SU-DHL-6 (cell line): ENCODE measurements at regions not wholly inside any gene's neighbourhood (a gene's known extent, or its start where the extent isn't known, plus 50 kb on each side); places are given as distances from the start of the nearest gene placed in this dataset.

ENCODE experiments used
- H2AFZ ChIP-seq: fragments of 200-600 bp; sonication (generic); 2 replicates; pipeline ENCODE4 v1.6.1; 2014; ENCODE audit warnings: low read depth, mild to moderate bottlenecking, moderate library complexity, mixed read lengths, antibody characterized with exemption, low read length; ENCODE audit not compliant: severe bottlenecking
- H3F3A ChIP-seq: fragments of 200-600 bp; shearing (Covaris generic); 2 replicates; pipeline ENCODE4 v1.6.0; 2016; ENCODE audit warnings: antibody characterized with exemption, mild to moderate bottlenecking; ENCODE audit not compliant: insufficient read depth
- H3K27ac ChIP-seq: fragments of 200-600 bp; sonication (generic); 2 replicates; pipeline ENCODE4 v1.5.1; 2016; ENCODE audit warnings: low read depth, mild to moderate bottlenecking, low read length, moderate library complexity, mixed read lengths
- H3K27me3 ChIP-seq: fragments of 200-600 bp; sonication (generic), shearing (Covaris generic); 2 replicates; pipeline ENCODE4 v1.6.0; 2014; ENCODE audit warnings: mild to moderate bottlenecking, low read length
- H3K36me3 ChIP-seq: fragments of 200-600 bp; sonication (generic); 2 replicates; pipeline ENCODE4 v1.6.1; 2014; ENCODE audit warnings: mild to moderate bottlenecking, low read length, mixed read lengths
- H3K4me2 ChIP-seq: fragments of 300-600, 200-600 bp; shearing (Covaris generic), sonication (generic); 2 replicates; pipeline ENCODE4 v1.6.0; 2014; ENCODE audit warnings: low read length, low read depth, mild to moderate bottlenecking; ENCODE audit not compliant: poor library complexity, severe bottlenecking
- H3K4me3 ChIP-seq: fragments of 200-600 bp; sonication (generic); 2 replicates; pipeline ENCODE4 v1.5.1; 2014; ENCODE audit warnings: antibody characterized with exemption, low read length, mild to moderate bottlenecking, mixed read lengths; ENCODE audit not compliant: insufficient read depth, poor library complexity, severe bottlenecking
- H3K79me2 ChIP-seq: fragments of 200-600 bp; sonication (generic); 2 replicates; pipeline ENCODE4 v1.6.1; 2014; ENCODE audit warnings: mild to moderate bottlenecking, low read length, moderate library complexity; ENCODE audit not compliant: insufficient read depth
- H3K9ac ChIP-seq: fragments of 200-600 bp; sonication (generic); 2 replicates; pipeline ENCODE4 v1.7.0; 2014; ENCODE audit warnings: mild to moderate bottlenecking, low read length
- H3K9me2 ChIP-seq: fragments of 200-600 bp; sonication (generic); replicated peaks from 2 replicates; pipeline ENCODE4 v1.6.1; 2014; ENCODE audit warnings: low read length; ENCODE audit not compliant: insufficient read depth
- H3K9me3 ChIP-seq: fragments of 200-600 bp; sonication (generic); 2 replicates; pipeline ENCODE4 v1.6.1; 2014; ENCODE audit warnings: low read length, mixed read lengths; ENCODE audit not compliant: insufficient read depth
- H4K20me1 ChIP-seq: fragments of 200-600 bp; sonication (generic); 2 replicates; pipeline ENCODE4 v1.6.1; 2014; ENCODE audit warnings: low read depth, mild to moderate bottlenecking, antibody characterized with exemption, low read length, moderate library complexity, mixed read lengths
- CTCF ChIP-seq: fragments of 200-600 bp; sonication (generic); IDR thresholded peaks from one replicate; pipeline ENCODE4 v1.5.1; 2017; ENCODE audit warnings: antibody characterized with exemption, mild to moderate bottlenecking, low read length, moderate library complexity; ENCODE audit not compliant: insufficient read depth, poor library complexity, severe bottlenecking
- EZH2phosphoT487 ChIP-seq: fragments of 200-600 bp; sonication (generic), shearing (Covaris generic); conservative IDR thresholded peaks from 2 replicates; pipeline ENCODE4 v1.6.1; 2018; ENCODE audit warnings: mild to moderate bottlenecking, antibody characterized with exemption, low read length, moderate library complexity, mixed read lengths

GRCh38 chr2:236768393-236769140 lies 198.9 kb downstream of the ACKR3 start:
- no peak overlapping the region for H3K27ac ChIP-seq
- no peaks in the 10 kb centered on the region for H3K36me3 ChIP-seq
- no peak overlapping the region for H3K9ac ChIP-seq
- H3F3A ChIP-seq, result no peaks in the 10 kb centered on the region
- no peaks in the 10 kb centered on the region for H3K27me3 ChIP-seq
- no peak overlapping the region for H3K4me2 ChIP-seq
- no peaks in the 10 kb centered on the region for H3K79me2 ChIP-seq
- H3K9me3 ChIP-seq, result no peaks in the 10 kb centered on the region
- H3K4me3 ChIP-seq, result no peak overlapping the region
- H4K20me1 ChIP-seq, result no peaks in the 10 kb centered on the region
- no peak for TF ChIP-seq EZH2phosphoT487
- TF ChIP-seq CTCF, result no peak
- H3K9me2 ChIP-seq, result no peaks in the 10 kb centered on the region; the same call in 1 of the 2 replicates
- H2AFZ ChIP-seq, result no peak overlapping the region

GRCh38 chr2:236769981-236770671 lies 200.5 kb downstream of the ACKR3 start:
- no peak overlapping the region for H3K4me3 ChIP-seq
- no peaks in the 10 kb centered on the region for H3K9me3 ChIP-seq
- no peaks in the 10 kb centered on the region for H3K27me3 ChIP-seq
- H3K9me2 ChIP-seq, result no peaks in the 10 kb centered on the region; the same call in 1 of the 2 replicates
- TF ChIP-seq EZH2phosphoT487 (no peak), CTCF (no peak)
- no peak overlapping the region for H3K4me2 ChIP-seq
- H3K9ac ChIP-seq, result no peak overlapping the region
- no peaks in the 10 kb centered on the region for H3K36me3 ChIP-seq
- no peaks in the 10 kb centered on the region for H3F3A ChIP-seq
- H3K79me2 ChIP-seq, result no peaks in the 10 kb centered on the region
- no peaks in the 10 kb centered on the region for H4K20me1 ChIP-seq
- no peak overlapping the region for H3K27ac ChIP-seq
- H2AFZ ChIP-seq, result no peak overlapping the region

- no peak overlapping the region for H2AFZ ChIP-seq
- no peak overlapping the region for H3K4me3 ChIP-seq
- no peaks in the 10 kb centered on the region for H3K79me2 ChIP-seq
- no peaks in the 10 kb centered on the region for H3K36me3 ChIP-seq
- no peak overlapping the region for H3K9ac ChIP-seq
- TF ChIP-seq CTCF (no peak), EZH2phosphoT487 (no peak)
- H3K9me3 ChIP-seq, result no peaks in the 10 kb centered on the region
- no peaks in the 10 kb centered on the region for H3K27me3 ChIP-seq
- no peak overlapping the region for H3K4me2 ChIP-seq
- H3K27ac ChIP-seq, result no peak overlapping the region
- H3K9me2 ChIP-seq, result no peaks in the 10 kb centered on the region; the same call in 1 of the 2 replicates
- no peaks in the 10 kb centered on the region for H4K20me1 ChIP-seq
- H3F3A ChIP-seq, result no peaks in the 10 kb centered on the region
Observed at GRCh38 chr2:236772220-236772837, 202.7 kb downstream of the ACKR3 start.
